NCI-H1694 (cell line): ENCODE measurements at regions not wholly inside any gene's neighbourhood (a gene's known extent, or its start where the extent isn't known, plus 50 kb on each side); places are given as distances from the start of the nearest gene placed in this dataset.

Experiments
- DNase-seq: peaks from one replicate; lab custom pipeline; 2025; lab: John Stamatoyannopoulos, UW

DNA sequence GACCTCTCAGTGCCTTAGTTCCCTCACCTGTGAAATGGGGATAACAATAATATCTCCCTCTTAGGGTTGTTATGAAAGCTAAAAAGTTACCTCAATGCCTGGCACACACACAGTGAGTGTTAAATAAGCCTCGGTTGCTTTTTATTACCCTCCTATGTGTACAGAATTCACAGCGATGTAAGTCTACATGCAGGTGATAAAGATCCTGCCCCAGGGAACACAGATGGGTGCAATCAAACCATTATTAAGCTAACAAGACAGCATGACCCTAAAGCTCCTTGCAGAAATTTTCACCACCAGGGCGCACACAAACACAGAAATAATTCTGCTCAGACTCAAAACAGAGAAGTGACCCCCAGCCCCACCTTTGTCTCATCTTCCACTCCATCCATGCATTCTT is 261.9 kb downstream of the SNX10 start:
- no peak for DNase-seq

DNA sequence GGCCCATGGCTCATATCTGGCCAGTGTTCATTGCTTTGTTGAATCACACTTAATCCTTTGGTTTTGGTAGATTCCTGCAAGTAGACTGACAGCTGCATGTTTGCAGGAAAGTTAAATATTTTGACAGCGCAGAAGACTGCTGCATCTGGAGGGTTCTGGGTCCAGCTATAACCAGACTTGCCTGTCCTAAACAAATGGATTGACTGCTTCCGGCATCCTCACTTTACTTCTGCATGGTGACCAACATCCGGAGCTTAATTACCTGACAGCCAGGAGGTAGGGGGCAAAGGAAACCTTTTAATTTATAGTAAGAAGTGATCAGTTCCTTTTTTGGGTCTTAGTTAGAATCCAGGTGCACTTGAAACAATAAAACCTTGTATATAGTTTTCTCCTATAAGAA is 263.3 kb downstream of the SNX10 start:
- DNase-seq: peak; percentile 5

DNA sequence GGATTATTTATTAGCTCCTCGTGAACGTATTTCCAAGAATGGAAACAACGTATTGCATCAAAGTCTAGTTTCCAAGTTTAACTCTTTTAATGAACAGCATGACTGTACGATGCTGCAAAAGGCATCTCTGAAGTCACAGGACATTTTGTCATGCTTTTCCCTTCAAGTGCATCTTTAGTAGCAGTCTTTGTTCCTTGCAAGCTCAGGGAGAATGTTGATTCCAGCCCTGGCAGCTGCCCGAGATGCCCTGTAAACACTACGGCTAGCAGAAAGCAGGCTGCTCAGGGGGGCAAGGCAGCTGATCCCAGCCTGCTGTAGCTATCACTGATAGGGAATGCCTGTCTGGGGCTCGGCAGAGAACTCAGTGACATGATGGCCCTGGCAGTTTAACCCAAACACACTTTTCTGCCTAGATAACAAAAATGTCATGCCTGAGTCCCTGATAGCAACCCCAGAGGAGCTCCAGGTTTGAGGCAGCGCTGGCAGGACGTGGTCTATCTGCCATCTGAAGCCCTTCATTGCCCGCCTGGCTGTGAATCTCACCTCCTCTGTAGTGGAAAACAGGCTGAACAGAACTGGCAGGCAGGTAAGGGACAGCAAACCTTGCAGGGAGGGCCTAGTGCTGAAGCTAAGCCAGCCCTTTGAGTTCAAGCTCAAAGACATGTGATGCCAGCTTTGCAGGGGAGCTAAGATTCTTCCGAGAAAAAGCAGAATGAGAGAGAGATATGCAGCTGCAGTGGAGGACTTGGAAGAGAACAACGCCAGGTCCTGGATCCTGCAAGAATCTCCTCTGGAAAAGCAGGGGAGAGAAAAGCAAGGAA is 264.6 kb downstream of the SNX10 start:
- DNase-seq: no peak

DNA sequence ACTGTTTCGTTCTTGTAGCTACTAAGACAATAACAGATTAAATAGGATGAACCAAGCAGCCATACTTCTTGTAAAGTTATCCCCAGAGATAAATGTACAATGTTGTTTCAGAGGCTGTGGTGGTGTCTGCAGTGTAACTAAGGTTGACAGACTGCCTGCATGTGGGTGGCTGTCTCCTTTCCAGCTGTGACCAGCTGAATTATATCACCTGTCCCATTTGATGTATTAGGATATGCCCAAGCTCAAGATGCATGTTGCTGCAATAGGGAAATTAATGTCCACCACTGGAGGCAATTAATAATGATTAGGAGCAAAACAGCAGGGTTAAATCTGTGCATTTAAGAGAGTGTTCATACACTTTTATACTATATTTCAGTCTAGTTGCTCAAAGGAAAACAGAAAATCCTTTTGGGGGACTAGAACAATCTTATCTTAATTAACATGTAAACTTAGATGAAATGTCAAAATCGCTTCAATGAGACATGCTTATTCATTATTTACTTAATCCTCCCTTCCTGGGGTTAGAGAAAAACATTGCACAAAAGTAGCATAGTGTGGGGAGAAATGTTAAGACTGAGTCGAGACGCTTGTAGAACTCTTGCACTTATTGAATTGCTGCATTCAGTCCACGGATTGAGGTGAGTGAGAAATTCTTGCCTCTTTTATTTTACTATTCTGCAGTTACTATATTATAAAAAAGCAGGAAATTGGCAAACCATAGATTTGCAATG is 269.0 kb downstream of the SNX10 start:
- no peak for DNase-seq

DNA sequence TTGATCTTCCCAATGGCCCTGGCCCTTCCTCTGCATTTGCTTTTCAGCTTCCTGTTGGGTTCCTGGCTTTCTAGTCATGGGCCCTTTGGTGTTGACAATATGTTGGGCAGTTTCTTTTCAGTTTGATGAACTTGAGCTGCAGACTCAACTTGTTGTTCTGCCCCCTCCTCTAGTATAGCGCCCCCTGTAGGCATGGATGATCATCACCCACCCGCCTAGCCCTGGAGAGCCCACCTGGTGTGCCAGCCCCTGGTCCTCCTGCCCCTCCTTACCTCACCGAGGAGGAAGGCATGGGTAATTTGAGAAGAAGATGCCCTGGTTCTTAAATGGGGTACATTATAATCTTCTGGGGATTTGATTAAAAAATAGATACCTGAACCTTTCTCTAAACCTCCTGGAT is 271.2 kb downstream of the SNX10 start:
- DNase-seq: no peak

DNA sequence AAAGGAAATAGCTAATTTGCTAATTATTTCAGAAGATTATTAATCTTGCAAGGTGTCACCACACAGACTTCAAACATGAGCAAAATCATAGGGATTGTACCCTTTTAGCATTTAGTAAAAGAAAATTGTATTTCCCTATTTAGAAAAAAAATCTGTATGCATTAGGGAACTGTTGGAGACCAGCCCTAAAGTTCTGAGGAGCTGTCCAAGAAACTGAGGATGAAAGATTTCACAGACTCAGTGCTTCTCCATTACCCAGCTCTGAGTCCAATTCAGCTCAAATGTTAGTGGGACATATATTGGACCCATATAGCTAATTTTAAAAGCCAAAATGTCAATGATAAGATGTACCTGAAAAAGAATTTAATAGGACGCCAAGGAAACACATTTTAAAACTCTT is 271.7 kb downstream of the SNX10 start:
- no peak for DNase-seq

DNA sequence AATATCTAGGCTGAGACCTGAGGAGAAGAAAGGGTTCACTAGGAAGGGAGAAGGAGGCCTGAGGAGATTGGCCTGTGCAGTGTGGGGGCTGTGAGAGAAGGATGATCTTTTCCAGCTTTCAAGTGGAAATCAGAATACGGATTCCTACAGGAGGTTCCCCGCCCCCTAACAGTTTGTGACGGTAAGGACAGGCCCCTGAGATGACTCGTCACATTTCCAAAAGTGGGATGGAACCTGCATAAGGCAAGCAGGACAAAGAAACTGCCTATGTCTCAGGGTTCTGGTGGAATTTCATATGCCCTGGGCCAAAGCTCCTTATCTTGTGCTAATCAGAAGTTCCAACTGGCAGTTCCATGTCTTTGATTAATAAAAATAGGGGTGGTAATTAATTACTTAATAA is 275.6 kb downstream of the SNX10 start:
- no peak for DNase-seq

DNA sequence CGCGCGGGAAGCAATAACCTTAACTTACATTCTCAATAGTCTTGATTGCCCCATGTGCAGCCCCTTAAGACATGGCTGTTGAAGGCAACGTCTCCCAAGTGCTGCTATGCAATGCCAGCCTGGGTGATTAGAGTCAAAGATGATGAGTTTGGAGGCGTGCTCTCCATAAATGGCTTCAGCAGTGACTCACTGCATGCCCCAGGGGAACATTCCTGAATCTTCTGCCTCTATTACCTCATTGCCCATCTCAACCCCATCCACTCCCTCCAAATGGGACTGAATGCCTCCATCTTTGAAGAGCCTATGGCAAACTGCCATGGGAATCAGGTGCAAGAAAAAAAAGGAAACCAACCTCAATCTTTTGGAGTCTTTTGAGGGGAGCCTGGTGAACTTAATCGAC is 282.8 kb downstream of the SNX10 start:
- DNase-seq: no peak

DNA sequence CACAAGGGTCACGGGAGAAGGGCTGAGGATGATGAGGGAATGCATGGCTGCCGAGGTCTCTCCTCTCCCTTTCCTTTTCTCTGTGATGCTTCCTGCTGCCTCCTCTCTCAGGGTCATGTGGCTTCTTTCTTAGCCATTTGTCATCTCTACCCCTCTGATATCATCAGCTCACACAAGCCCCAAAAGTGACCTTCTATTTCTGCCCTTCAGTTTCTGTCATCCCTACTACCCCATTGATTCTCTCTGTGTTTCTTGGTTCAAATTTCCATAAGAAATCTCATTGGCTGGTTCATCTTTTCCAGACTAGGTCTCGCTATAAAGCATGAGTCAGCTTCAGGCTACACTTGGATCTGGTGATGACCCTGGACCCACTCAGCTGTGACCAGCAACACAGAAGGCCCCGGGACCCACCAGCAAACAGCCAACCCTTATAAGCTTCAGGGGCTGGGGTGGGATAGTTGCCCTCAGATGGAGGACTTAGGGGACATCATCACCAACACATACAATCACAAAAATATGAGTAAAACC is 284.3 kb downstream of the SKAP2 start:
- DNase-seq: no peak

DNA sequence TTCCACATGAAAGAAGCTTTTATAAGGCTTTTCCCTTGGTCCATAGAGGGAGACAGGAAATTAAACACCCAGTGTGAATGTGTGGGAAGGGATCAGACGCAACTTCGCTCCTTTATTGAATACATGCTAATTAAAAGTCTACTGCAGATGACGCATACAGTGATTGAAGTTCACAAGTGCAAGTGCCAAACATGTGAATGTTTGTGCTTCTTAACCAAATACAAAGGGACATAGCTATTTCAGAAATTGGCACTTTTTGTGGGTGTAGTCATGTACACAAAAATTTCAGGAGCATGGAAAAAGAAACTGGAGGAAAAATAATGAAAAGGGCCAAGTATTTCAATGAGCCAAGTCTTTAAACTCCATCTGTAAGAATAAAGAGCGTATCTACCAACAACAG is 283.7 kb downstream of the SKAP2 start:
- DNase-seq: no peak

DNA sequence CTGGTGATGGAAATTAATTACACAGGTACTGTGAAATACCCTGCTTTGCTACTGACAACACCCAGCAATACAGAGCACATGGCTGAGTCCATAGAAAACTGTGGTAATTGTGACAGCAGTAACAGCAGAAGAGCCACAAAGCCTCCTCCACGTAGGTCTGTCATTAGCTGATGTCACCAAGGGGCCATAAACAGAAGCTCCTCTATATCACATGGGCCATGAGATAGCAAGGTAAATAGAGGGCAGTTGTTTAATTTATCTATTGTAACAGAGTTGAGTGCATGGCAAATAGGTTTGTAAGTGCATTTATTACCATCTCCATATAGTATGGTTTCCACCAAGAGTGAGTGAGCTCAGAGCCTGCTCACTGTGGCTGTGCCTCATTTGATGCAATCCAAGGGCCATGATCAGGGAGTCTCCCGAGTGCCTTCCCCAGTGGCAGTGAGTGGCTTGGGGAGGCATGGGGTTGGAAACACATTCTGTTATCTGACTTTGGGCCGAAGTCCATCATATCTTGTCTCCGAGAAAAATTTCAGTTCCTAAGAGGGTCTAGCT is 281.2 kb downstream of the SKAP2 start:
- no peak for DNase-seq

DNA sequence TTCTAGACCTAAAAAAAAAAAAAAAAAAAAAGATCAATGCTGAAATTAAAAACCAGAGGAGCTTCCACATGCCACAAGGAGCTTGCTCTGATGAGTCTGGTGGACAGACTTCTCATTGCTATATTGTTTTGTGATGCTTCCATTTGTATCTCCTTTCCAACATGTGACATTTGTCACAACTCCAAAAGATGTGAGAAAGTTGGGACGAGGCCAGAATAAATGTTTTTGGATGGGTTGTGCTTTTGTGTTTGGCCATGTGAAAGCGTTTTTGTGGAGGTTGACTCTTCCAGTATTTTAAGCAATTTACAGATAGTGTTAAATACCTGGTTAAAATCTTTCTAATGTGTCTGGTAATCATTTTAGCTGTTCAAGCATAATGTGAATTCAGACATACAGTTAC is 280.1 kb downstream of the SKAP2 start:
- DNase-seq: no peak

DNA sequence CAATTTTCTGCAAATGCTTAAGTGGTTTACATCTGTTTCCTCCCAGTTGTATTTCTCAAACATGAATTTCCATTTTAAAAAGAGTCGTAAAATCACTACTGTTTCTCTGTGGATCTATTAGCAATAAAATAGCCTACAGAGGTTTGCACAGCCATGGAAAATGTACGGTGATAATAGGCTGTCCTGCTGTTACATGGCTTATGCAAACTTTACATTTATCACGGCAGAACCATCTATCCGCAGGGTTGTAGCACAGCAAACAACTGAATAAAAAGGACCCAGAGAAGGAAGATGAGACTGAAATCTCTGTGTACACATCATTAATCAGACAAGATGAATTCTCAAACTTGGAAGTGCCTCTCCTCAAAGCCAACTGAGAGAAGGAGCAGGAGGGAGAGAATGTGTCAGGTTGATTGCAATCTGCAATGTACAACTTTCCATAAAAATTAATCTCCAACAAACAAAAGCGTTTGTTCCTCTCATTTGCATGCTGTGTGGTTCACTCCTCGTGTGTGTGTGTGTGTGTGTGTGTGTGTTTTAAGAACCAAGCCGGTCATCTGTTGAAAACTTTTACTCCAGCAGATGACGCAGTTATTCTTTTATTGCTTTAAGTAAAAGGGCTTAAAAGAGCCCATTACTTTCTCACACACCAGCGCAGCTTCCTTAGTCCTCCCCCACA is 279.3 kb downstream of the SKAP2 start:
- no peak for DNase-seq

DNA sequence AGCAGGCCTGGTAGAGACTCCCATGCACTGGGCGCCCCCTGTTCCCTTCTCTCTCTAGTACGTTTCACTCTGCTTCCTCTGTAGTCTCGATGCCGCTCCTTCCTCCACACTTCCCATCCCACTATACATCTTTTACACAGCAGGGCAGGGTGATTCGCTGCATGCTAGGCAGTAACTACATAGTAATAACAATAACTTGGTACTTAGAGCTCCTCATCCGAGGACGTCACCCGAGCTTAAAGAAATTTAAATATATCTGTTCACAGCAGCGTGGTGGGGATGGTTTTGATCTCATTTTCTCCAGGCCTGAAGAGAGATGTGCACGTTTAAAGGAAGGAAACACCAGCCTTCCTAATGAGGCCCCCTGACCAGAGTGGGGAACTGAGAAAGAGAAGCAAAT is 276.9 kb downstream of the SKAP2 start:
- no peak for DNase-seq

DNA sequence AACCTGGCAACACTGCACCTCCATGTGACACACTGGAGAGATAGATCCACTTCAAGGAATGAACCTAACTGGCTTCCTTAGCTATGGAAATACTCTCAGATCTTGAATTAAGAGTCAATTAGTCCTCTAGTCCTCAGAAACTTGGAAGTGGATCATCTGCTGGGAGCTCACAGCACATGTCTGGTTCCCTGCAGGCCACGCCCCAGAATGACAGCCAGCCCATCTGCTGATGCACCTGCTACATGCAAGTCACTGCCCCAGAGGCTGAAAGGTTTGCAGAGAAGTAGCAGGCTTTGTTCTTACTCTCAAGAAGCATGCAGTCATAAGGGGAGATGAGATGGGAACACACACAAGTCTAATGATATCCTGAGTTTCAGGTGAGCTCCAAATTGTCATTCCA is 275.9 kb downstream of the SKAP2 start:
- DNase-seq: peak; percentile 33

DNA sequence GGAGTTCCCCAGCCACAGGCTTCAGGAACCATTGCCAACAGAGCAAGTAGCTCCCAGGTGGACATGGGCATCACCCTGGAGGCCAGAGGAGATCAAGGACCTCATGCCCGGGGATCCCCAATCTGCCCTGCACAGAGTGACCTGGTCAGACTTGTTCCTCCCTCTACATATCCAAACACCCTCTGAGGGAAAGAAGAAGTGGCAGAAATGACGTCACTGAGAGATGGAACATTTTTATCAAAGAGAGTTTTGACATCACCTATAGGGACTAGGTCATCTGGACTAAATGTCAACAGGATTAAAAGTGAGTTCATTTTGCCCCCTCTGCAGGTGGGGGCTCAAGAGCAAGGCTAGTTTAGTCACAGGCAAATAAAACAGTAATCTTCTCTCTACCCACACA is 273.7 kb downstream of the SKAP2 start:
- DNase-seq: no peak

DNA sequence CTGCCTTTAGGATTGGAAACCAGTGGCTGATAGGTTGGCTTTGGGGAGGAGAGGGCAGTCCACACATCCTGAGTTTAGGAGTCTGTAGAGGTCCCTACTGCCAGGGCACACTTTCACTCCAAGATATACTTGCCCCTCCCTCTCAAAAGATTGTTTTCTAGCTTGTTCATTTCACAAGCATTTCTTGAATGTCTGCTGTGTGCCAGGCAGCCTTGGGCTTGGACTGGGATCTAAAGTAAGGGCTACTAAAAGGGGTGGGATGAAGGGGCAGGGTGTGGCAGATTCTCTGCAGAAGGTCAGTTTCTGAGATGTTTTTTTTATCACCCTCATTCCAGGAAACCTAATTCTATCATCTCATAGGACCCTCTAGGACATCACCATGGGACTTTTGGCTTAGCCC is 272.4 kb downstream of the SKAP2 start:
- no peak for DNase-seq

DNA sequence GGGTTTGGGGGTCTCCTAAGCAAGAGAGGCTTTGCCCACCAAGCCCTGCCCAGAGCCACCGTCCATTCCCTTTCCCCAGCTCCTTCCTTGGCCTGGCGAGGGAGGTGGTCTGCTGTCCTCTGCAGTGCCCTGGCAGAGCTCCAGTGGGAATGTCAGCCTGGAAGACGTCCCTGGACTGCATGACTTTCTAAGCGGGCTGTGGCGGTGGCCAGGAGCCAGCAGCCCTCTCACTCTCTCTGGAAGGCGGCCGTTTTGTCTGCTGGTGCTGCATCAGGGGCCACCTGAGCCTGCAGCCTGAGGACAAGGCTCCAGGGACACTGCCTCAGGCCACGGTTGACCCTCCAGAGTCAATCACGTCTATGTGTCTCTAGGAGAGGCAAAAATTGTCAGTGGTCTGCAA is 271.0 kb downstream of the SKAP2 start:
- DNase-seq: no peak

DNA sequence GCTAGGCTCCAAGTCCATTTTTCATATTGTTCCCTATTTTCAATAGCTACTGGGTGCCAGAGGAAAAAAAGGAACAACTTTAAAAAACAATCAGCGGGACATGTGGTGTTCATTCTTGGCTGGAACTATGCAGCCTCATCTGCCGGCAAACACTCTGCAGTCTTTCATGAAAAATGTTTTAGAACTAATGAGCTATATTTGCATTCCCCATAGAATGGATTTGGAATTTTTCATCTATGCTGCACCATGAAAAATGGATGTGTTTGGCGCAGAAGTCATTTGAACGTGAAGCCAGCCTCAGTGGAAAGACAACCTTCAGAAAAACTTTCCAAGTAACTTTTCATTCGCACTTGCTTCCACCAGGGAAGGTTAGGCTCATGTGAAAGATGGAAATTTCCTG is 270.5 kb downstream of the SKAP2 start:
- no peak for DNase-seq

DNA sequence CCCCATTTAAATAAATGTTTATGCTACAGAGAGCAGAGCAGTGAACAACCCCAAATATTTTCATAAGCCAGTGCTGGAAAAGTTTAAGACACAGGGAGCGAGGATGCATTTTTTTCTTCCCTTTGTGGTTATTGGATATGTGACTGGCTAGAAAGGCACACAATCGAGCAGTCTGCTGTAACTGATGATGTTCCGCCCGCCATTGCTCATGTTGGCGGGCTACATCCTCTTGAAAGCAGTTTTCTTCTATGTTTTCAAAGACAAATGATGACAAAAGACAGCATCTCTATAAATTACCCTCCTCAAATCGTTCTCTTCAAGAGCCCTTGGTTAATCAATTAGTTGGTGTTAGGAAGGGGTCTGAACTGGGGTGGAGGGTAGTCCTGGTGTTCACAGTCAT is 269.8 kb downstream of the SKAP2 start:
- no peak for DNase-seq

DNA sequence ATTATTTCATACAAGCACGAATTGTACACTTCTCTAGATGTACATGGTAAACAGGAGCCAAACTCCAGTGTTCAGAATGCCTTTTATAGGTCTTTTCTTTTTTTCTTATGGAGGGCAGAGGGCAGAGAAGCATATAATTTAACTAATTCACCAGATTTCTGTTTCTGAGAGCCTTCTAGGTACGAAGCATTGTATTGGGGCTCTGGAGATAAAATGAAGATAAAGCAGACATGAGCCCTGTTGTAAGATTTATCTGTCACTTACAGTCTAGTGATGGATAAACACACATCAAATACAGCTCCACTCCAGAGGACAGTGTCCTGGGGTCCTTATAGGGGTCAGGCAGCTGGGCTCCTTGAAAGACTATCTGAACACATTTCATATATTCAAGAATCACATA is 265.5 kb downstream of the SKAP2 start:
- DNase-seq: no peak

DNA sequence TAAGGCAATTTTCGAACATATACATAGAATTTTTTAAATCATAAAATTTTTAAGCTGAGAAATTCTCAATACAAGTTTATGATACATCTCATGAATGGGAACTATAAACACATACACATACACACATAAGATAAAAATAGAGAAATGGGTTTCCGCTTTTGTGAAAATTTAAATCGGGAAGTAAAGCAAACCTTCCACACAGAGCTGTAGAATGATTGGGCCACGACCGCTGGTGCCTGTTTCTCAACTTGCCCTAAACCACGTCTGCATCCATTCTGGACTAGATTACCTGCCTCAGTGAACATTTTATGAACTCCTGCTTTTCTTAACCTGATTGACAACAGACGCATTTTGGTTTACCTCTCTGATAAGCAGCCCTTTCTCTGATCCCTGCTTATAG is 264.4 kb downstream of the SKAP2 start:
- no peak for DNase-seq

DNA sequence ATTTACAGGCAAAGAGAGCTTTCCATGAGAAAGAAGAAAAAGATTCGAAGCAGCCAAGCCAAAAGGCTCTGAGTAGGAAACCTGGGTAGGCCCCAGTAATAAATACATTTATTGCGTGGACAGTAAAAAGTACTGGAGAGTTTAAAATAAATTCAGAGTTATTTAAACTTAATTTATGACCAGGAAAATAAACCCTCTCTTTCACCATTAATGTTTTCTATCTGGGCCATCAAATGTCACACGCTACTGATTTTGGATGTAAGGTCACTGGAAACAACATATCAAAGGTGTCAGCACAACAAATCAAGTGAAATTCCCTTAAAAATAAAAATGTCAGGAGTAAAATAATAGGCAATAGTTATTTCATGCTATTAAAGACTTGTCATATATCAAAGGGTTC is 264.0 kb downstream of the SKAP2 start:
- no peak for DNase-seq
